Mesodermal cell (in vitro differentiated cells): ENCODE measurements at regions not wholly inside any gene's neighbourhood (a gene's known extent, or its start where the extent isn't known, plus 50 kb on each side); places are given as distances from the start of the nearest gene placed in this dataset.

ENCODE experiments used
- H3K27ac ChIP-seq: 2 replicates; pipeline ENCODE4 v1.7.0; 2013; ENCODE audit warnings: mild to moderate bottlenecking, low read depth, low read length, moderate library complexity; ENCODE audit not compliant: severe bottlenecking
- H3K36me3 ChIP-seq: 2 replicates; pipeline ENCODE4 v1.7.1; 2013; ENCODE audit warnings: mild to moderate bottlenecking, low read length, moderate library complexity; ENCODE audit not compliant: control insufficient read depth, insufficient read depth
- H3K4me1 ChIP-seq: one replicate; pipeline ENCODE4 v1.7.1; 2013; ENCODE audit warnings: mild to moderate bottlenecking, low read length; ENCODE audit not compliant: insufficient read depth, control insufficient read depth, poor library complexity, severe bottlenecking
- H3K4me3 ChIP-seq: 2 replicates; pipeline ENCODE4 v1.7.0; 2013; ENCODE audit warnings: low read length, control low read depth, mild to moderate bottlenecking; ENCODE audit not compliant: insufficient read depth, poor library complexity, severe bottlenecking; ENCODE audit errors: extremely low read depth
- H3K9me3 ChIP-seq: 2 replicates; pipeline ENCODE4 v1.7.1; 2013; ENCODE audit warnings: mild to moderate bottlenecking, low read length, moderate library complexity; ENCODE audit not compliant: control insufficient read depth
- WGBS, 2 experiments: methylation state at CpG; one replicate each; pipeline ENCODE4 v1.1.5; 2013; ENCODE audit warnings: missing lambda C conversion rate in 2 of 2; ENCODE audit not compliant: insufficient coverage in 2 of 2; 5-methylcytosine and 5-hydroxymethylcytosine counted together

DNA sequence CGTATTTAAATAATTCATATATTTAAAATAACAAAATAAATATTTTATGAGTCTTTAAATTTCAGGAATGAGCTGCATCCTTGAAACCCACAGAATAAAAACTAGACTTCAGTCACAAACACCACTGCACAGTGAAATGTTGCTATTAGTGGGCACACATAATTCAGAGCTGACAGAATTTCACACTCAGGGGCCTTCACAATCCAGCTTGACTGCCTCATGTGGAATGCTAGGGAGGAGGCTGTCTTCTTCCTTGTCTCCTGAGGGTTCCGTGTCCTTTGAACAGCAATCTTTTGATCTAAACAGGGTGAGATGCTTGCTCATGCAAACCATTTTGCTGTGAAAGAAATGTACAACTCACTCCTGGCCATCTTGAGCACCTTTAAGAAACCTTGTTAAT lies 346.7 kb downstream of the CCSER2 start:
- Histone ChIP-seq H3K27ac (no peak overlapping the region), H3K36me3 (no peaks in the 10 kb centered on the region), H3K4me3 (no peak overlapping the region), H3K4me1 (no peaks in the 10 kb centered on the region), H3K9me3 (no peaks in the 10 kb centered on the region)
- 80 to 88% methylated on average over 1 of the region's 2 CpGs for WGBS, 2 experiments

DNA sequence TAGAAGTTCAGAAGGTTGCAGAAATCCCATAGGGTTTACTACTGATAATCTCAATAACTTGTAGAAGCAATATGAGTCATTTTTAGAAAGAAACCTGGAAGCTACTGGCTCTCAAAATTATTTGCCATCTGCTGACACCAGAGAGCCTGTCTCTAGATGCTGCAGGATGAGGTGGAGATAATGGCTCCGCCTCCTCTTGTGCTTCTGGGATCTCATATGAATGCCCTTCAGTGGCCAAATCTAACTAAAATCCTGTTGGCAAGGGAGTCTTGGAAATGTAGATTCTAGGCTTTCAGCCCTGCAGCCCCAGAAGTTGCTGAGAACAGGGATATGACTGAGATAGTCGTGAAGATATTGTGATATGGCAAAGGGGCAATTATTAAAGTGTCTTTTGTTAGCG lies 348.1 kb downstream of the CCSER2 start:
- no peak overlapping the region for H3K27ac ChIP-seq
- H3K9me3 ChIP-seq, result no peaks in the 10 kb centered on the region
- no peaks in the 10 kb centered on the region for H3K36me3 ChIP-seq
- 83 to 90% methylated on average over 2 of the region's 3 CpGs for WGBS, 2 experiments
- no peak overlapping the region for H3K4me3 ChIP-seq
- no peaks in the 10 kb centered on the region for H3K4me1 ChIP-seq

DNA sequence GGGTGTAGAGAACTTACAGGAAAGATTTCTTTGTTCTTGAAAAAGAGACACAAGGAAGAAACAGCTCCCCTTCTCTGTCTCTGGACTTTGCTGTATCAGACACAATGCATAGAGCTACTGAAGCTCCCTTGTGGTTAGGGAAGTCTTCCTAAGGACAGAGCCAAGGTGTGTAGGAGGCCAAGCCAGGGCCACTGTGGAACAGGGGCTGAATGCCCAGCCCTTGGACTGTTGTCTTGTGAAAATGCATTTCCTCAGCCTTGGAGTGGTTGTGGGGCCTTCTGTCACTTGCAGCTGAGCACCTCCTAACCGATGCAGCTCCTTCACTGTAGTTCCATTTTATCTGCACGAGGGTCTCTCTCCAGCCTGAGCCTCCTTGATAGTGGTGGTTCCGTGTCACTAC lies 353.4 kb downstream of the CCSER2 start:
- H3K36me3 ChIP-seq, result no peaks in the 10 kb centered on the region
- WGBS, 2 experiments, result 74 to 100% methylated on average over 1 to 3 of the region's 3 CpGs
- no peaks in the 10 kb centered on the region for H3K4me1 ChIP-seq
- no peak overlapping the region for H3K27ac ChIP-seq
- H3K4me3 ChIP-seq, result no peak overlapping the region
- peaks cover 9% of the 10 kb centered on the region for H3K9me3 ChIP-seq

DNA sequence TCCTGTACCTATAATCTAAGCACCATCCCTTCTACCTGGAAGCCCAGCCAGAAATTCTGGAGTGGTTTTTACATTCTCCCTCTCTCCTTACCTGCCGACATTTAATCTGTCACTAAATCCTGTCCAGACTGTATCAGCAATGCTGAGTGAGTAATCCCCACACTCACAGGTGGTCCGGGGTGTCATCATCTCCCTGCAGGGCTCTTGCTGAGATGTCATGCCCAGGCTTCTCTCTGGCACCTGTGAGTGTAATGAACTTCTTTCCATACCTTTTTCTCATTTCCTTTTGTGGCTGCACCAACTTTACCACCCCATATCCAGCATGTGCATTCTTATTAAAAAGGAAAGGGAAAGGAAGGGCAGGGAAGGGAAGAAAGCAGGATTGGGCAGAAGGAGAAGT lies 355.2 kb downstream of the CCSER2 start:
- WGBS, 2 experiments, result 84% methylated on average over 2 of the region's 2 CpGs
- Histone ChIP-seq H3K9me3 (peaks cover 9% of the 10 kb centered on the region), H3K27ac (no peak overlapping the region), H3K4me3 (no peak overlapping the region), H3K36me3 (no peaks in the 10 kb centered on the region), H3K4me1 (no peaks in the 10 kb centered on the region)

DNA sequence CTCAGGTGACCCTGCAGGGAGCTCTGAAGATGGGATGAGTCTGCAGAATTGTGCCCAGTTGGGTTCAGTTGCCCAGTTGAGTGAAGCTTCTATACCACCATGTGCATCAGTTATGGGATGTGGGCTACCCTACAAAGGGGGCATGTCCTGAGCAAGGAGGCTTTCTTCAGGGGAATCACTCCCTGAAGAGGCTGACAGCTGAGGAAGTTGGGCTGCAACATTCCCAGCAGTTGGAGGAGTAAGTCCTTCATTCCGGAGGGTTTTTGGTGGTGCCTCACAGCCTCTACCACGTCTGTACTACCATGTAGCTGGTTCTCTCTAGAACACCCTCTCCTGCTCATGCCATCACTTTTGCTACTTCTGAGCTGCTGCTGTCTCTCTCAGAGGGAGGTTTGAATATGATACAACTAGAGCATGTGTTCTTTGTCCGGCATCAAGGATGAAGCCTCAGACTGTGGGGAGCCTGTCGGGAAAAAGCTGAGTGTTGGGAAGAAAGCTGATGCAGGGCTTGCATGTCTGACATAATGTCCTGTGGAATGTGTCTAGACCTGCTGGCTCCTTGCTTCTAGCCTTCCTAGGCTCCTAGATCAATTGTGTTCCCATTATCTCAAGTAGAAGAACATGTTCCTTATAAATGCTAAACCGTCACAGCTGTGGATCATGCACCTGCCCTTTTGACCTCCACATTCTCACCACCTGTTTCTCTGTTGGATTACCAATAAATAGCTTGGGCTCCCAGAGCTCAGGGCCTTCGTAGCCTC lies 355.8 kb downstream of the CCSER2 start:
- Histone ChIP-seq H3K27ac (no peak overlapping the region), H3K4me1 (no peaks in the 10 kb centered on the region), H3K9me3 (peaks cover 9% of the 10 kb centered on the region), H3K36me3 (no peaks in the 10 kb centered on the region), H3K4me3 (no peak overlapping the region)
- WGBS, 2 experiments, result 96 to 98% methylated on average over 4 to 6 of the region's 6 CpGs

DNA sequence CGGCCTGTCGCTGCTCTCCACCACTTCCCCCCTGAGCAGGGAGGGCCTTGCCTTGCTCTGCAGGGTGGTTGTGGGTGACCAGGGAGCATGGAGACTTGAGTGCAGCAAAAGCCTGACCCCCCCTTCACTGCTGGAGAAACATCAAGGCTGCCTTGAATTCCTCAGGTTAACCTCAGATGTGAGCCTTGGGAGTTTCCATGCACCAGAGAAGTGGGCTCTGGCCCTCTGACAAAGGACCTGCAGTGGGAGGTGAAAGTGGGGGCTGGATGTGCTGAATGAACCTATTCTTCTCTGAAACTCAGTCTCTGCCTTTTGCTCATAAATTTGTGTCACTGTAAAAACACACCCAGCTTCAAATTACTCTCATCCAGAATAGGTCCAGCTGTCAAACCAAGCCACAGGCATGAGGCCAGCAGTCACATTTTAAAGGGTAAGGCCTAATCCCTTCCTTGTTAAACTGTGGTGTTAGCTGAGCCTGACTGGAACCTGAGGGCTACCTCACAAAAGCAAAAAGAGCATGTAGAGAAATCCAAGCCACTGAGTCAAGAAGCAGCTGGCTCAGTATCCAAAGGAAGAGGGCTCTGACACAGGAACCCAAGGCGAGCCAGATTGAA lies 356.8 kb downstream of the CCSER2 start:
- H3K4me3 ChIP-seq, result no peak overlapping the region
- WGBS, 2 experiments, result 86 to 94% methylated on average over 1 to 3 of the region's 3 CpGs
- no peaks in the 10 kb centered on the region for H3K4me1 ChIP-seq
- peaks cover 9% of the 10 kb centered on the region for H3K9me3 ChIP-seq
- no peaks in the 10 kb centered on the region for H3K36me3 ChIP-seq
- no peak overlapping the region for H3K27ac ChIP-seq

DNA sequence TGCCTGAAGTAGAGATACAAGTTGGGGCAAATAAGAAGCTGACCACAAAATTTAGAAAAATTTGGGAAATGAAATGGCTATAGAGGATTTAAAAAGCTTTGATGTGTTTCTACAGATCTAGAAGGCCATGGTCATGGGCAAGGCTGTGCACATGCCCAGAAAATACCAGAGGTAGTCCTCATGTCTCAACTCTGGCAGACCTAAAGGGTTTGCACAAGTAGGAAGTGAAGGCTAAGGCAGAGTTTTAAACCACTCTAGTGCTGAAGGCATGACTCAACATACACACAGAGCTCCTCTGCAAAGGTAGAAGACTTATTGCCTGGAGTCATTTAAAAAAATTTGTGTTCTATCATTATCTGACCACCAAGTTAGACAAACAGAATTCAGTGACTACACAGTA lies 364.6 kb downstream of the CCSER2 start:
- Histone ChIP-seq H3K4me1 (no peaks in the 10 kb centered on the region), H3K9me3 (peaks cover 7% of the 10 kb centered on the region), H3K36me3 (no peaks in the 10 kb centered on the region), H3K27ac (no peak overlapping the region), H3K4me3 (no peak overlapping the region)

DNA sequence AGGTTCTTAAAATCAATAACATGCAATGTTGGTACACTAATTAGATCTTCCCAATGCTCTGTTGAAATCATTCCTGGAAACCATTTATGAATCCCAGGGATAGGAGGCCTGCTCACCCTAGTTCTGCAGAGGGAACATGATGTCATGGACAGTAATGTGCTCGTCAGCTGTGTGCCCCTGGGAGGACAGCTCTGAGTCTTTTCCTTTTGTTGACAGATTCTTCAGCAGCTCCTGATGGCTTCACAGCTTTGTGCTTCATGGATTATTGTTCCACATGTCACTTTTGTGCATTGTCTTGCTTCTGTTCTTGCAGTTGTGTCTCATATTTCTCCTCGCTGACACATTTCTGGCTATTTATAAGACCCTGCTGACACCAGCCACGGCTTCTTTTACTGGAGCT lies 367.5 kb downstream of the CCSER2 start:
- Histone ChIP-seq H3K4me3 (no peak overlapping the region), H3K36me3 (no peaks in the 10 kb centered on the region), H3K9me3 (peaks cover 7% of the 10 kb centered on the region), H3K4me1 (no peaks in the 10 kb centered on the region), H3K27ac (no peak overlapping the region)
- 88 to 90% methylated on average over 3 of the region's 3 CpGs for WGBS, 2 experiments

DNA sequence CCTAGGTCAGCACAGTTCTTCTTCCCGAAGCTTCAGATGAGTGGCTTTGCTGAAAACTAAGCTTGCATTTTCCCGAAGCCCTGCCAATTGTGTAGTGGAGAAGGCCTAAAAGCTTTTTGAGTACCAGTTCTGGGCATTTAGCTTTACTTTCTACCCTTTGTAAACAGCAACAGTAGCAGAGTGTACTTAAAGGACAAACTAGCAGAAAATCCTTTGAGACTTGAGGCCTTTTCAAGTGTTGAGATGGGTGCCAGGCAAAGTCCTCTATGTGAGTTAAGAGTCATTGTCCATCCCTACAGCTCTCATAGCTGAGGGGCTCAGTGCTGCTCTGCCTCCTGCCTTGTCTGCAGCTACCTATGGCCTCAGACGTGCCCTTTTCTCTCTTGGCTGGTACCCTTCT lies 368.2 kb downstream of the CCSER2 start:
- H3K4me1 ChIP-seq, result no peaks in the 10 kb centered on the region
- WGBS, 2 experiments, result 80 to 96% methylated on average over 2 to 3 of the region's 3 CpGs
- no peak overlapping the region for H3K4me3 ChIP-seq
- no peaks in the 10 kb centered on the region for H3K36me3 ChIP-seq
- peaks cover 7% of the 10 kb centered on the region for H3K9me3 ChIP-seq
- no peak overlapping the region for H3K27ac ChIP-seq

DNA sequence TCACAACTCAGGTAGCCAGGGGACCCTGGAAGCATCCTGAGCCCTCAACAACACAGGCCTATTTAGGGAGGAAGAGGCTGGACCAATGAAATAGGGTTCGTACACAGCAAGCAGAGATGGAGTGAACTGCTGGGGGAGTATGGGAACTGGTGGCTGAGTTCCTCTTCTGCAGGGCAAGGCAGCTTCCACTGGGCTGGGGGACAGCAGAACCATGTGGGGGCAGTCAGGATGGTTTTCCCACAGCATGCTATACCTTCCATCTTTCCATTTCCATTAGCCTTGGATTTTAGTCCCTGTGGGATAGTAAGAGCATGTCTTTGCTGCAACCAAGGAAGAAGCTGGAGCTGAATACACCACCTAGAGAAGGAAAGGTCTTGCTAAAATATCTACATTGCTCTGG lies 370.6 kb downstream of the CCSER2 start:
- no peak overlapping the region for H3K27ac ChIP-seq
- no peak overlapping the region for H3K4me3 ChIP-seq
- H3K9me3 ChIP-seq, result no peaks in the 10 kb centered on the region
- 100% methylated on average over 1 of the region's 1 CpG; no CpG with 5 or more reads in 1 of the 2 experiments for WGBS, 2 experiments
- no peaks in the 10 kb centered on the region for H3K36me3 ChIP-seq
- H3K4me1 ChIP-seq, result no peaks in the 10 kb centered on the region

DNA sequence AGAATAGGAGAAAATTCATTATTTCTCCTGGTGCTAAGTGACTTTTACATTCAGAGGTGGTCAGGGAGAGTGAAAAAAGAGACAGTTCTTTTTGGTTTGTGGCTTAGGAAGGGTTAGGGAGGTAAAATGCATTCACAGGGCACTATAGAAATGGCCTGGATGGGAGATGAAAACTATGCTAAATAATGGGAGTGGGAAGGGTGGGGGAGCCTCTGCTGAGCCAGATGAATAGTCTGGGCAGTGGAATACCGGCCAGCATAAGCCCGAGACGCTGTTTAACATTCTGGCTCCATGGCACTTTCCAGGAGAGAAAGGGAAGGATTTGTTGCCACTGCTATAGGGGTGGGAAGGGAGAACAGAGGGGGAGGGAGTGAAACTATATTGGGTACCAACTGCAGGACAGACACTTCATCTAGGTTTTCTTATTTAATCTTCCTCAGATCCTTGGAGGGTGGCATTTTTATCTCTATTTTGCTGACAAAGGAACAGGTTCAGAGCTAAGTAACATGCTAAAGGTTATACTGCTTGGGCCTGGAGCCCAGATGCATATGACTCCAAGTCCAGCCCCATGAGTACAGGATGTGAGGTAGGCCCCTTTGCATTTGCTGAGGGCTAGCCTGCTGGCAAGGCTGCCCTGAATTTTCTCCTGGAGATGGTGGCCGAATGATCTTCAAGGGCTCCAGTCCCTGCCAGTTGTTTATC lies 372.4 kb downstream of the CCSER2 start:
- Histone ChIP-seq H3K27ac (no peak overlapping the region), H3K4me1 (no peaks in the 10 kb centered on the region), H3K4me3 (no peak overlapping the region), H3K36me3 (no peaks in the 10 kb centered on the region), H3K9me3 (no peaks in the 10 kb centered on the region)
- 44 to 62% methylated on average over 4 of the region's 4 CpGs for WGBS, 2 experiments
